Renal pelvis (tissue), 1 donor: ENCODE measurements at regions not wholly inside any gene's neighbourhood (a gene's known extent, or its start where the extent isn't known, plus 50 kb on each side); places are given as distances from the start of the nearest gene placed in this dataset.
"Not testable (repeated sequence)": the region's sequence is repeated elsewhere in the genome, so short reads cannot be mapped to it uniquely, and the experiment has no call there.

ENCODE experiments used
- DNase-seq: peaks from one replicate; pipeline ENCODE4 v3.0.0-alpha.2; 2013

- no peak for DNase-seq
These were observed 160.2 kb downstream of the SH2D4B start for GRCh38 chr10:80697926-80698325.

- peak; percentile 78 for DNase-seq
These were observed 161.9 kb downstream of the SH2D4B start for GRCh38 chr10:80699602-80700039.

GRCh38 chr10:80700252-80700651, 162.6 kb downstream of the SH2D4B start:
- DNase-seq, result no peak

DNA sequence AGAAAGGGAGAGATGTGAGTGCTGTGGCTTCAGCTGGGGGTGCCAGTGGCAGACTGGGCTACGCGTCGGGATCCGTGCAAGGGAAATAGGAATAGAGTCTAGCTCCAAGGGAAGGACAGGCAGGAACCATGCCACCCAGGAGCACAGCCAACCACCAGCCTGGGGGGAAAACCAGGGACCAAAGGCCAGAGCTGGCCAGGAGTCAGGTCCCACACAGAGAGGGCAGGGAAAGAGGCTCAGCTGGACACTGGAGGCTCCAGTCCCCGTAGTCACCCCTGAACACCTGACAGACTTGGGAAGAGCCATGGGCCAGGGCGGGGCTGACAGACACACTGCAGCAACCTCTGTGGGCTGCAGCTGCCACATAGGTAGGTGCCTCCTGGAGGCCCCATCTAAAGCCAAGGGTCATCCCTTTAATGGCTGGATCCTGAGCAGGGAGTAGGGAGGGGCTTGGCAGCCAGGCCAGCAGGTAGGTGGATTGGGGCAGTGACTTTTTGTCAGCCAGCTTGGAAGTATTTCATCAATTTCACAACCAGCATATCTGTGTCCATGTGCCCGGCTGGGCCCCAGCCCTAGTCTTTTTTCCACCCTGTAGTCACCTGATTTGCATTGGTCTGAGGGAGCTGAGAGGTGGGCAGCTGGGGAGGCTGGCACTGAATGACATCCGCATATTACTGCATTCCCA, 163.2 kb downstream of the SH2D4B start:
- DNase-seq, result no peak

GRCh38 chr10:80701706-80702105, 164.0 kb downstream of the SH2D4B start:
- no peak for DNase-seq

DNA sequence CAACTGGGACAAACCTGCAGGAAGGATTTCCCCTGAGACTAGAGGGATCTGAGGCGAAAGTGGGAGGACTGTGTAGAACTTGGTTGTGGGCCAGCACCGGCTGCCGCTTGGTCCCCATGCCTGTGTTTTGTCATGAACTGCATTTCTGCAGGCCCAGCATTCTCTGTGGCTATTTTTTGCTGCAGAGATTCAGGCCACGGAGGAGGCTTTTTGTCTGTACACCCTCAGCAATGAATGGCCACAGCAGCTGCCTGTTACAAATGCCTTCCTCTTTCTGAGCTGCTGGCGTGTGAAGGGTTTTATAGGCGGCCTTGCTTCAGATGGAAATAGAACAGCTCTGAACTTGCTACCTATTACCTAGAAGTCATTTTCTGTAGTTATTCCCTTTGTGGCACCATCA, 164.4 kb downstream of the SH2D4B start:
- DNase-seq, result no peak

GRCh38 chr10:80705899-80706298, 168.2 kb downstream of the SH2D4B start:
- no peak for DNase-seq

DNA sequence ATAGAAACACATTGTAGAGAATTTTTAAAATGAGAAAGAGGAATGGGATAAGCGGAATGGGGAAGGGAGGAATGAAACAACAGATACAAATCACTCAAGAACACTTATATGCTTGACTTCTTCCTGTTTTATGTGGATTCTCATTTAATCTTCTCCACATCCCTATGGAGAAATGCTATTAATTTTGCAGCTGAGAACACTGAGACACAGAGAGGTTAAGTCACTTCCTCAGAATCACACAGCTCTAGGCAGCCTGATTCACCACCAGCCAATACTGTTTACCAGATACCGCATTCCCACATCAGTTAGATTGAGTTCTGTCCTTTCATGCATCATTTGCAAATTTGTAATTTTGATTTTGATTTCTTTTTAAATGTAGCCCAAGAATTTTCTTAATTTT, 170.5 kb downstream of the SH2D4B start:
- no peak for DNase-seq

GRCh38 chr10:80708808-80709207, 171.1 kb downstream of the SH2D4B start:
- DNase-seq, result no peak

DNA sequence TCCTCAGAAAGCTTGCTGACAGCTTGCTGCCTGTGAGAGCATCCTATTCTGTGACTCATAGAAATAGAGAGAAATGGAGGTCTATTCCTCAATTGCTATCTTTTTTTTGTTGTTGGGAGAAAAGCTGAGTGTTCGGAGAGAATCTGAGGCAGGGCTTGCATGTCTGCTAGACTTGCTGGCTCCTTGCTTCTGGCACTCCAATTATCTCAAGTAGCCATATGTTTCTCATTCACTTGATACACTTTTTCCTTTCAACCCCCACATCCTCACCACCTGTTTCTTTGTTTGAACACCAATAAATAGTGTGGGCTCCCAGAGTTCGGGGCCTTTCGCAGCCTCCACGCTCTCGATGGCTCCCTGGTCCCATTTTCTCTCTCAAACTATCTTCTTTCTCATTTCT, 172.2 kb downstream of the SH2D4B start:
- DNase-seq, result no peak

DNA sequence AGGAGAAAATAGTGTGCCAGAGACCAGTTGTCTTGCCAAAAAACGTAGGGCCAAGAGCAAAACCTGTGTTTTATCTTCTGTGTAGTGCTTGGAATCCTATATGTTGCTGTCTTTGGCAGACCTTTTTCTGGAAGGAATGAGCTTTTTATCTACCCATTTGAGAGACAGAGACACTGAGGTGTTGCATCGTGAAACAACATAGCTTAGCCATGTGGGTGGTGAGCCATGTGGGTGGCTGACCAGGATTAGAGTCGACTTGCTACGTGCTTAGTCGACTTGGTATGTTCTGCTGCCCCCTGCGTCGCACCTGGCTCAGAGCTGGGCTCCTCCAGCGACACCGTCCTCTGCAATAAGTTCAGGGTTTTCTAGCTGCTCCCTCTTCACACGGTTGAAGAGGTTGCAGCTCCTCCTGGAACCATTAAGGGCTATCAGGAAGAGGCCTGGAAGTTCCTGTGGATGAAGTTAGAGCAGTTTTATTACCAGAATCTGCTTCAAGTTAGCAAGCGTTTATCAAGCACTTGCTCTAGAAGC, 175.8 kb downstream of the SH2D4B start:
- DNase-seq, result no peak

- no peak for DNase-seq
These were observed 176.9 kb downstream of the SH2D4B start for GRCh38 chr10:80714566-80714965.

GRCh38 chr10:80718024-80718423, 180.3 kb downstream of the SH2D4B start:
- no peak for DNase-seq

DNA sequence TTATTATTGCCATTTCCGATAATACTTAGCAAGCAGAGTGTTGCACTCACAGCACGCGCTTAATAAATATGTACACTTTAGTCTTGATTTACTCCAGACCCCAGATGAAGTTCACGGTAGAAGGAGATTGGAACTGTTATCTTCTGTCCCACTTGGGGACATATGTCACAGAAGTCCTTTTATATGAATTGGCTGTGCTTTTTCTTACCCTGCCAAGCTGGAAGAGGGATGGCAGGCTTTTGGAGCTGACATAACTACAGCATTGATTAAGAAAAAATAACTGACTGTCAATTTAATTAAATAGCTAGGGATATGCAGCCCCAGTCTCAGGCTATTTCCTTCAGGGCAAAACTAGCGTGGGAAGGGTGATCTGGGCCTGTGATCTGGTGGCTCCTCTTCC, 182.2 kb downstream of the SH2D4B start:
- DNase-seq, result no peak

DNA sequence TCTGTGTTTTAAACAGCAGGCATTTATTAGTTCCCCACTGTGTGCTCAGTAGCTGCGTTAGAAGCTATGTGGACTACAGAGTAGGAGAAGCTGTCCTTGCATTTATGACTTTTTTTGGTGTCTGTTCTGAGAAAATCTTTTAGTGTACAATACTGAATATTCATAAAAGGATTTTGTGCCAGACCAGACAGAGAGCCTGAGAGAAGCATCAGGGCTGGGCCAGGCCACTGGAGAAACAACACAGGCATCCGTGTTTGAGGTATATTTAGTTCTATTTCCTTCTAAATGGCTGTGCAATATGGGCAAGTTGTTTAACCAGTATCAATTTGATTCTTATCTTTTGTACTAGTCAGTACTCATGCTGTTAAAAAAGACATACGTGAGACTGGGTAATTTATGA, 182.8 kb downstream of the SH2D4B start:
- no peak for DNase-seq

- DNase-seq, result not testable (repeated sequence)
These were observed 190.7 kb downstream of the SH2D4B start for GRCh38 chr10:80728354-80728753.

DNA sequence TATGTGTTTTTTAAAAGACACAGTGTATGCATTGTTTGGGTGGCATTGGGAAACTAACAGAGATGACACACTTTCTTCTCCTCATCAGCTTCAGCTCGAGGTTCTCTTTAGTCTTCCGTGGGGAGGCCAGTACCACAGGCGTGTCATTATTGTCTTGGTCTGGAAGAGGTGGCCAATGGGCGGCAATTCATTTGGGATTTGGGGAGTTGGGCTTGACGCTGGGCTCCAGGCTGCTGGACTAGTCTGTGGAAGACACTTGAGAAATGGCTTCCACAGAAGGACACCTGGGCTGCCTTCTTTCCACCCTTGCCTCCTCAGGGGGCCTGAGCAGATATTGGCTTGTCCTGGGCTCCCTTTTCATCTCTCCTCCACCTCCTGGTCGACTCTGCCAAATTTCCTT, 192.2 kb downstream of the SH2D4B start:
- DNase-seq, result no peak

GRCh38 chr10:80730522-80730921, 192.8 kb downstream of the SH2D4B start:
- DNase-seq, result no peak

GRCh38 chr10:80734589-80734988, 196.9 kb downstream of the SH2D4B start:
- DNase-seq, result no peak

DNA sequence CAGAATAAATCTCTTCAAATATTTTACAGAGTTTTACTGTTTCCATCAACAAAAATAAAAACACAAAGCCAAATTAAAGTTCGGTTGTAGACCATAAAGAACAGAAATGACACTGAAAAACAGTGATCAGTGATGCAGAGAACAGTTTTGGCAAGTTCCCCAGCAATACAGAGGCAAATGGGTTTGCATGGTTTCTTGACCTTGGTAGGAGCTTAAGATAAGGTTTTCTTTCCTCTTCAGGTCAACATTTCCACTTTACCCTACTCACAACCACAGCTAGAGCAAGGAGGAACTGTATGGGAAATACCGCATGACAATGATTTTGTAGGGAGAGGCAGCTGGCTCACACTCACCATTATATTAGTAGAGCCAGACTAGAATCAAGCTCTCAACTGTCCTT, 199.5 kb downstream of the SH2D4B start:
- no peak for DNase-seq

DNA sequence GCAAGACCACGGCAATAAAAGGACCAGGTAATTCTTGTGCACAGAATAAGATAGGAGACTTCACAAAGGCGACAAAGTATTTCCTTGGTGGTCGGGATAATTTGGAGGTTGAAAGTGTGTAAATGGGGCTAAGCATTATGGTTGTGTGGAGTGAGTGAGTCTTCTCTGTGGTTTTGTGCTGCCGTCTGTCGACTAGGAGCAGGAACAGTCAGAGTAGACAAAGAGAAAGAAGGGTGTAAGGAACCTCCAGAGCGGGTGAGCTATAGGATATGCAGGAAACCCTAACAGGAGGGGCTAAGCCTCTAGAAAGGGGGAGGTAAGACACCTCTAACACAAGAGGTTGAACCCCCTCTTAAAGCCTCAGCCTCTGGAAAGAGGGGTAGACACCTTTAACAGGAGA, 201.6 kb downstream of the SH2D4B start:
- no peak for DNase-seq

DNA sequence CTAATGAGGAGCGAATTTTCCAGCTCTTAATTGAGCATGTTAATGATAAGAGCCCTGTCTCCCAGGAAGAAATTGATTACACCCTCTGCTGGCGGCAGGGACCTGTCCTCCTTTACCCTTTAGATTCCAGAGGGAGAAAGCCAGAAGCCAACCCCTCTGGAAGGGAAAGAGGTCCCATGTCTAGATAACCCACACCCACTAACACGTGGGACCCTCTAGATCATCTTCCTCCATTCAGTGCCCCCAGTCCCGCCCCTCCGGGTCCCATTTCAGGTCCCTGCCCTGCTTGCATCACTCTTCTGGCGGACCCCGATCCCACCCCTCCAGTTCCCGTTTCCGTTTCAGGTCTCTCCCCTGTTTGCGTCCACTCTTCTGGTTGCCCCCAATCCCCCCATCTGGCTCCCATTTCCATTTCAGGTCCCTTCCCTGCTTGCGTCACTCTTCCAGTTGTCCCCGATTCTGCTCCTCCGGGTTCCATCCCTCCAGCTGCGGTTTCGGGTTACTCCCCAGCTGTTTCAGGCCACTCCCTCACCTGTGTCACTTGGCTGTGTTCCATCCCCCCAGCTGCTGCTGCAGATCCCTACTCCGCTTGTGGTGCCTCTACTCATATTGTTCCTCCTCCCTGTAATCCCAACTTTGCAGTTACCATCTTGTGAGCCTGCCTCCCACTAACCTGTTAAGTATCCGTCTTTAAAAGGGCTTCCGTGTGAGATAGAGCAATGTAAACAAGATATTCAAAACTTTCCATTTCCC, 202.4 kb downstream of the SH2D4B start:
- DNase-seq, result no peak

- no peak for DNase-seq
These were observed 203.6 kb downstream of the SH2D4B start for GRCh38 chr10:80741278-80741677.
